GM23248 (cell line): ENCODE measurements at regions not wholly inside any gene's neighbourhood (a gene's known extent, or its start where the extent isn't known, plus 50 kb on each side); places are given as distances from the start of the nearest gene placed in this dataset.

ENCODE experiments used
- EZH2 ChIP-seq: fragments of 200-600 bp; sonication (generic); IDR thresholded peaks from 2 replicates; pipeline ENCODE4 v1.6.1; 2018; ENCODE audit warnings: antibody characterized with exemption, mild to moderate bottlenecking; ENCODE audit not compliant: insufficient read depth, poor library complexity, severe bottlenecking
- EZH2phosphoT487 ChIP-seq: fragments of 200-600 bp; sonication (generic); IDR thresholded peaks from 2 replicates; pipeline ENCODE4 v1.6.1; 2018; ENCODE audit warnings: antibody characterized with exemption, moderate library complexity, mild to moderate bottlenecking, low read depth; ENCODE audit not compliant: insufficient read depth

DNA sequence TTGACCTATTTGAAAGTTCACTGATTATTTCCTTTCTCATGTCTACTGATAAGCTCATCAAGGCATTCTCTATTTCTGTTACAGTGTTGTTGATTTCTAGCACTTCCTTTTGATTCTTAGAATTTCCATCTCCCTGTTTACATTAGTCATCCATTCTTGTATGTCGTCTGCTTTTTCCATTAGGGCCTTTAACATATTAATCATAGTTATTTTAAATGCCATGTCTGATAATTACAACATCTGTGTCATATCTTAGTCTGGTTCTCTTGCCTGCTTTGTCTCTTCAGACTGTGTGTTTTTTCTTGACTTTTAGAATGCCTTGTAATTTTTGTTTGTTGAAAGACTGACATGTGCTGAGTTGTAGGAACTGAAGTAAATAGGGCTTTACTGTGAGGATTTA, 602.1 kb downstream of the SOX6 start:
- TF ChIP-seq EZH2: no peak
- TF ChIP-seq EZH2phosphoT487: no peak
